ENCODE measurements at regions not wholly inside any gene's neighbourhood (a gene's known extent, or its start where the extent isn't known, plus 50 kb on each side); places are given as distances from the start of the nearest gene placed in this dataset.

DNA sequence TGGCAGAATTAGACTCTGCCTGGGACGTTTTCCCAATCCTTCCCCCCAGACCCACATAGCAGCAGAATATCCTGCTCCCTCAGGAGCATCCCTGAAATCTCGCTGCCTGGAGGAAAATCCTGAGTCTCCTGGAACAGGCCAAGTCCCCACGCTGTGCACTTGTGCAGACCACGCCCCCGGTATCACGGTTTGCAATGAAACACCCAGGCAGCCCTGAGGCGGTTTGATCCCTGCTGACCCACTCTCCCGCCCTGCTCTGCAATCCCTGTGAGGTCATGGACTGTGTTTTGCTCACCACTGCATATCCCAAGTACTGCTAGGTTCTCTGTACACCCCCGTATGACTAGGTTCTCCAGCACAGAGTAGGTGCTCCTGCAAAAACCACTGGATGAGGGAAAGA lies 411.8 kb upstream of the MGMT start:
- TF ChIP-seq, protein P1, sequence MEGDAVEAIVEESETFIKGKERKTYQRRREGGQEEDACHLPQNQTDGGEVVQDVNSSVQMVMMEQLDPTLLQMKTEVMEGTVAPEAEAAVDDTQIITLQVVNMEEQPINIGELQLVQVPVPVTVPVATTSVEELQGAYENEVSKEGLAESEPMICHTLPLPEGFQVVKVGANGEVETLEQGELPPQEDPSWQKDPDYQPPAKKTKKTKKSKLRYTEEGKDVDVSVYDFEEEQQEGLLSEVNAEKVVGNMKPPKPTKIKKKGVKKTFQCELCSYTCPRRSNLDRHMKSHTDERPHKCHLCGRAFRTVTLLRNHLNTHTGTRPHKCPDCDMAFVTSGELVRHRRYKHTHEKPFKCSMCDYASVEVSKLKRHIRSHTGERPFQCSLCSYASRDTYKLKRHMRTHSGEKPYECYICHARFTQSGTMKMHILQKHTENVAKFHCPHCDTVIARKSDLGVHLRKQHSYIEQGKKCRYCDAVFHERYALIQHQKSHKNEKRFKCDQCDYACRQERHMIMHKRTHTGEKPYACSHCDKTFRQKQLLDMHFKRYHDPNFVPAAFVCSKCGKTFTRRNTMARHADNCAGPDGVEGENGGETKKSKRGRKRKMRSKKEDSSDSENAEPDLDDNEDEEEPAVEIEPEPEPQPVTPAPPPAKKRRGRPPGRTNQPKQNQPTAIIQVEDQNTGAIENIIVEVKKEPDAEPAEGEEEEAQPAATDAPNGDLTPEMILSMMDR (conservative IDR thresholded peaks at IDR 0.05; ENCODE audit: low read depth, low read length) = no peak
- TF ChIP-seq EZH2 (IDR thresholded peaks at IDR 0.05; ENCODE audit: low read length, unreplicated experiment) (no peak), EZH2phosphoT487 (IDR thresholded peaks at IDR 0.05; ENCODE audit: borderline replicate concordance, low read length) (no peak)

Measured in PC-3 (cell line).